CD4-positive, alpha-beta T cell (primary cell): ENCODE measurements at regions not wholly inside any gene's neighbourhood (a gene's known extent, or its start where the extent isn't known, plus 50 kb on each side); places are given as distances from the start of the nearest gene placed in this dataset.
"Not testable (repeated sequence)": the region's sequence is repeated elsewhere in the genome, so short reads cannot be mapped to it uniquely, and the experiment has no call there.

ENCODE experiments used
- ATAC-seq: fragments of 200-7000 bp; cut with Tn5 transposase; one replicate; pipeline ENCODE4 v1.10.0; 2022; ENCODE audit warnings: mild to moderate bottlenecking; ENCODE audit not compliant: poor library complexity
- CTCF ChIA-PET: fragments of 350-600 bp; sonication (Branson Sonifier 250); formaldehyde crosslinking; loops from one replicate; lab custom pipeline; 2021; ENCODE audit warnings: antibody characterized with exemption, inconsistent platforms; lab: Charles Lee
- POLR2A ChIA-PET: fragments of 350-600 bp; sonication (Branson Sonifier 250); formaldehyde crosslinking; loops from one replicate; lab custom pipeline; 2021; ENCODE audit warnings: antibody characterized with exemption, inconsistent platforms; lab: Charles Lee
- DNase-seq, 14 experiments: peaks; one replicate each; pipeline ENCODE4 v3.0.0-alpha.2; 2013 to 2020; ENCODE audit warnings: mixed read lengths in 2 of 14
- H3K27ac ChIP-seq, 2 donors: one replicate each; pipeline versions ENCODE4 v1.5.1 to v1.7.0; 2013; ENCODE audit warnings: low read length in 2 of 2, low read depth in 1 of 2, mild to moderate bottlenecking in 1 of 2
- H3K27me3 ChIP-seq, 2 experiments: 1 replicate in 1 of 2; 2 replicates in 1 of 2; pipeline versions ENCODE4 v1.6.1 to v1.7.0; 2013; ENCODE audit warnings: low read length in 2 of 2, control low read depth in 1 of 2, mild to moderate bottlenecking in 1 of 2, moderate library complexity in 1 of 2; ENCODE audit not compliant: insufficient read depth in 2 of 2, control insufficient read depth in 1 of 2
- H3K36me3 ChIP-seq: one replicate; pipeline ENCODE4 v1.6.1; 2013; ENCODE audit warnings: low read length, control low read depth; ENCODE audit not compliant: insufficient read depth
- H3K4me1 ChIP-seq: one replicate; pipeline ENCODE4 v1.6.1; 2013; ENCODE audit warnings: low read length, control low read depth; ENCODE audit not compliant: insufficient read depth
- H3K4me3 ChIP-seq: one replicate; pipeline ENCODE4 v1.5.1; 2013; ENCODE audit warnings: mild to moderate bottlenecking, low read length, moderate library complexity
- H3K9me3 ChIP-seq, 2 experiments: 1 replicate in 1 of 2; 2 replicates in 1 of 2; pipeline versions ENCODE4 v1.6.1 to v1.7.0; 2013; ENCODE audit warnings: low read length in 2 of 2, mild to moderate bottlenecking in 2 of 2, control low read depth in 1 of 2, moderate library complexity in 1 of 2; ENCODE audit not compliant: control insufficient read depth in 1 of 2, insufficient read depth in 1 of 2
- H3K27ac Mint-ChIP-seq: one replicate; pipeline ENCODE4 v1.8.0; 2020; ENCODE audit warnings: mixed read lengths
- H3K27me3 Mint-ChIP-seq: one replicate; pipeline ENCODE4 v1.8.0; 2021; ENCODE audit warnings: mixed read lengths
- H3K36me3 Mint-ChIP-seq: one replicate; pipeline ENCODE4 v1.8.0; 2021; ENCODE audit warnings: low read depth, mixed read lengths
- H3K4me1 Mint-ChIP-seq: one replicate; pipeline ENCODE4 v1.8.0; 2021; ENCODE audit warnings: low read depth, mixed read lengths
- H3K4me3 Mint-ChIP-seq: one replicate; pipeline ENCODE4 v1.8.0; 2020; ENCODE audit warnings: mild to moderate bottlenecking, mixed read lengths
- H3K9me3 Mint-ChIP-seq: one replicate; pipeline ENCODE4 v1.8.0; 2020; ENCODE audit warnings: mixed read lengths
- intact Hi-C, 2 experiments: fragments of 100-400 bp; cut with DNase I in 1 of 2; cut with micrococcal nuclease in 1 of 2; formaldehyde crosslinking; loops; one replicate each; pipeline versions ENCODE4 v1.15.1 to v1.9.0; 2023 to 2025; cut with DNase I, micrococcal nuclease
- TF ChIP-seq, protein P1 (sequence below): fragments of 200-600 bp; IDR thresholded peaks from one replicate; pipeline ENCODE4 v1.8.0; 2022; ENCODE audit warnings: antibody characterized with exemption, mild to moderate bottlenecking

DNA sequence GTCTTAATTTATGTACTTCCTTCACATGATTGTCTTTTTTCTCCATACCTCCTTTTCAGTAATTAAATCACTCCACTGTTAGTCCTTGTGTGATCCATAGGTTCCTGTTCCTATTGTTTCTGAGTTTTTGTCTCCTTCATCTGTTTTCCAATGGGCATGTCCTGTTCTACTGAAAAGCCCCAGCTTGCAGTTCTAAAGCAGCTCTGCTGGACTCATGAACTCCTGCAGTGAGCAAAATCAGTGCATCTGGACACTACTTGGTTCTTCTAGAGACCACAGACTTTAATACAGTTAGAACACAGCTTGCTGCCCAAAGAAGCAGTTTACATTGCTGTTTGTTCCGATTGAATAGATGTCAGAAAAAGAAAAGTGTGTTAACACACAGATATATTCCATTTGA is 593.3 kb upstream of the HS3ST5 start:
- Histone ChIP-seq H3K27ac (no peak overlapping the region), H3K36me3 (no peaks in the 10 kb centered on the region), H3K9me3 (peaks cover 10 to 12% of the 10 kb centered on the region in 2 experiments), H3K27me3 (no peaks in the 10 kb centered on the region), H3K4me3 (no peak overlapping the region), H3K4me1 (no peaks in the 10 kb centered on the region)
- Mint-ChIP-seq H3K4me3 (no peak overlapping the region), H3K36me3 (no peaks in the 10 kb centered on the region), H3K9me3 (peaks cover 12% of the 10 kb centered on the region), H3K27ac (no peak overlapping the region), H3K4me1 (no peaks in the 10 kb centered on the region), H3K27me3 (no peaks in the 10 kb centered on the region)
- ChIA-PET POLR2A (interaction anchor here (0.7 kb wide), 1 partner anchor 27 kb away, joined by 3 read pairs; no protein-coding TSS in a partner anchor), CTCF (no interaction called here)
- TF ChIP-seq, protein P1, sequence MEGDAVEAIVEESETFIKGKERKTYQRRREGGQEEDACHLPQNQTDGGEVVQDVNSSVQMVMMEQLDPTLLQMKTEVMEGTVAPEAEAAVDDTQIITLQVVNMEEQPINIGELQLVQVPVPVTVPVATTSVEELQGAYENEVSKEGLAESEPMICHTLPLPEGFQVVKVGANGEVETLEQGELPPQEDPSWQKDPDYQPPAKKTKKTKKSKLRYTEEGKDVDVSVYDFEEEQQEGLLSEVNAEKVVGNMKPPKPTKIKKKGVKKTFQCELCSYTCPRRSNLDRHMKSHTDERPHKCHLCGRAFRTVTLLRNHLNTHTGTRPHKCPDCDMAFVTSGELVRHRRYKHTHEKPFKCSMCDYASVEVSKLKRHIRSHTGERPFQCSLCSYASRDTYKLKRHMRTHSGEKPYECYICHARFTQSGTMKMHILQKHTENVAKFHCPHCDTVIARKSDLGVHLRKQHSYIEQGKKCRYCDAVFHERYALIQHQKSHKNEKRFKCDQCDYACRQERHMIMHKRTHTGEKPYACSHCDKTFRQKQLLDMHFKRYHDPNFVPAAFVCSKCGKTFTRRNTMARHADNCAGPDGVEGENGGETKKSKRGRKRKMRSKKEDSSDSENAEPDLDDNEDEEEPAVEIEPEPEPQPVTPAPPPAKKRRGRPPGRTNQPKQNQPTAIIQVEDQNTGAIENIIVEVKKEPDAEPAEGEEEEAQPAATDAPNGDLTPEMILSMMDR: no peak
- ATAC-seq (no peak), DNase-seq (no peak)
- intact Hi-C loops: loop anchor here in 1 of 2 experiments (2.0 kb wide), 1 partner anchor 71 kb away; no protein-coding TSS in a partner anchor

- Histone ChIP-seq H3K36me3 (no peaks in the 10 kb centered on the region), H3K4me3 (no peak overlapping the region), H3K27ac (no peak overlapping the region), H3K27me3 (no peaks in the 10 kb centered on the region), H3K9me3 (peaks cover 10 to 12% of the 10 kb centered on the region in 2 experiments), H3K4me1 (no peaks in the 10 kb centered on the region)
- Mint-ChIP-seq H3K4me3 (no peak overlapping the region), H3K36me3 (no peaks in the 10 kb centered on the region), H3K4me1 (no peaks in the 10 kb centered on the region), H3K27ac (no peak overlapping the region), H3K27me3 (no peaks in the 10 kb centered on the region), H3K9me3 (peaks cover 17% of the 10 kb centered on the region)
- ATAC-seq: no peak
- ChIA-PET POLR2A (no interaction called here), CTCF (no interaction called here)
- intact Hi-C loops: no loop called here
- TF ChIP-seq, protein P1: no peak
- no peak for DNase-seq
Observed at GRCh38 chr6:114934079-114934478, 591.3 kb upstream of the HS3ST5 start.

GRCh38 chr6:114928731-114929130 is 585.9 kb upstream of the HS3ST5 start:
- H3K9me3 ChIP-seq: peaks cover 10% of the 10 kb centered on the region in 2 experiments
- H3K9me3 Mint-ChIP-seq: peaks cover 20% of the 10 kb centered on the region

DNA sequence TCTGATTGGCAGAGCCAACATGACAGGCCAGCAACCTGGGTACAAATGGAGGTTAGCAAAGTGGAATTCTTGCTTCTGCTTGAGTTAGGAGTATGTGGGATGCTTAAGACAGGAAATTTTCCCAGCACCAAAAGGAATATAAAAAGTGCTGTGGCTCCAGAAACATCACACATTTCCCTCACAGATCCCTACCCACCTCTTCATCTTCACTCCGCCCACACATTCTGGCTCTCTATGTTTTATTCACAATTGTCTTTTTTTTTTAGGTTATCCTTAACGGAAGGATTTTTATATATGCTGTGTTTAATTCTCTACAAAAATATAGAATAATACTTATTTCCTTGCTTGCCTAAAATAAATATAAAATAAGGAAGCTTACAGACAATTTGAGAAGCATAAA is 563.3 kb upstream of the HS3ST5 start:
- ChIA-PET POLR2A (no interaction called here), CTCF (no interaction called here)
- Histone ChIP-seq H3K4me1 (no peaks in the 10 kb centered on the region), H3K4me3 (no peak overlapping the region), H3K27ac (no peak overlapping the region), H3K9me3 (no peaks in the 10 kb centered on the region), H3K27me3 (no peaks in the 10 kb centered on the region), H3K36me3 (no peaks in the 10 kb centered on the region)
- Mint-ChIP-seq H3K27me3 (no peaks in the 10 kb centered on the region), H3K4me3 (no peak overlapping the region), H3K36me3 (no peaks in the 10 kb centered on the region), H3K4me1 (no peaks in the 10 kb centered on the region), H3K27ac (no peak overlapping the region), H3K9me3 (peaks cover 16% of the 10 kb centered on the region)
- DNase-seq (no peak), ATAC-seq (no peak)
- intact Hi-C loops: no loop called here
- TF ChIP-seq, protein P1: no peak

More at GRCh38 chr6:114928731-114929130, 585.9 kb upstream of the HS3ST5 start:
- H3K4me1 Mint-ChIP-seq, H3K4me3 ChIP-seq, H3K27me3 Mint-ChIP-seq, intact Hi-C loops, H3K27ac Mint-ChIP-seq, H3K27ac ChIP-seq, H3K36me3 ChIP-seq, H3K27me3 ChIP-seq, H3K36me3 Mint-ChIP-seq, DNase-seq, H3K4me1 ChIP-seq, H3K4me3 Mint-ChIP-seq, ATAC-seq, POLR2A ChIA-PET, CTCF ChIA-PET: not testable (repeated sequence)
